Cardiac fibroblast (primary cell): ENCODE measurements at regions not wholly inside any gene's neighbourhood (a gene's known extent, or its start where the extent isn't known, plus 50 kb on each side); places are given as distances from the start of the nearest gene placed in this dataset.

Source experiments
- DNase-seq, 2 donors: peaks; one replicate each; pipeline versions ENCODE4 v3.0.0 to v3.0.0-alpha.2; 2010; ENCODE audit warnings: low read depth in 2 of 2
- H3K4me3 ChIP-seq, 2 donors: replicated peaks in 1 of 2; 1 replicate in 1 of 2; 2 replicates in 1 of 2; pipeline ENCODE4 v1.5.1; 2011; ENCODE audit warnings: low read depth in 2 of 2, low read length in 2 of 2, mild to moderate bottlenecking in 2 of 2, moderate library complexity in 1 of 2
- TF ChIP-seq, protein P1 (sequence below): IDR thresholded peaks from one replicate; pipeline ENCODE4 v1.5.1; 2011; ENCODE audit warnings: low read depth, mild to moderate bottlenecking, low read length, inconsistent platforms

GRCh38 chr10:85524001-85524666 lies 842.5 kb downstream of the GRID1 start:
- H3K4me3 ChIP-seq, result no peak overlapping the region
- peak in 1 of 2 donors; percentile 9 for DNase-seq
- TF ChIP-seq, protein P1, sequence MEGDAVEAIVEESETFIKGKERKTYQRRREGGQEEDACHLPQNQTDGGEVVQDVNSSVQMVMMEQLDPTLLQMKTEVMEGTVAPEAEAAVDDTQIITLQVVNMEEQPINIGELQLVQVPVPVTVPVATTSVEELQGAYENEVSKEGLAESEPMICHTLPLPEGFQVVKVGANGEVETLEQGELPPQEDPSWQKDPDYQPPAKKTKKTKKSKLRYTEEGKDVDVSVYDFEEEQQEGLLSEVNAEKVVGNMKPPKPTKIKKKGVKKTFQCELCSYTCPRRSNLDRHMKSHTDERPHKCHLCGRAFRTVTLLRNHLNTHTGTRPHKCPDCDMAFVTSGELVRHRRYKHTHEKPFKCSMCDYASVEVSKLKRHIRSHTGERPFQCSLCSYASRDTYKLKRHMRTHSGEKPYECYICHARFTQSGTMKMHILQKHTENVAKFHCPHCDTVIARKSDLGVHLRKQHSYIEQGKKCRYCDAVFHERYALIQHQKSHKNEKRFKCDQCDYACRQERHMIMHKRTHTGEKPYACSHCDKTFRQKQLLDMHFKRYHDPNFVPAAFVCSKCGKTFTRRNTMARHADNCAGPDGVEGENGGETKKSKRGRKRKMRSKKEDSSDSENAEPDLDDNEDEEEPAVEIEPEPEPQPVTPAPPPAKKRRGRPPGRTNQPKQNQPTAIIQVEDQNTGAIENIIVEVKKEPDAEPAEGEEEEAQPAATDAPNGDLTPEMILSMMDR, result no peak

DNA sequence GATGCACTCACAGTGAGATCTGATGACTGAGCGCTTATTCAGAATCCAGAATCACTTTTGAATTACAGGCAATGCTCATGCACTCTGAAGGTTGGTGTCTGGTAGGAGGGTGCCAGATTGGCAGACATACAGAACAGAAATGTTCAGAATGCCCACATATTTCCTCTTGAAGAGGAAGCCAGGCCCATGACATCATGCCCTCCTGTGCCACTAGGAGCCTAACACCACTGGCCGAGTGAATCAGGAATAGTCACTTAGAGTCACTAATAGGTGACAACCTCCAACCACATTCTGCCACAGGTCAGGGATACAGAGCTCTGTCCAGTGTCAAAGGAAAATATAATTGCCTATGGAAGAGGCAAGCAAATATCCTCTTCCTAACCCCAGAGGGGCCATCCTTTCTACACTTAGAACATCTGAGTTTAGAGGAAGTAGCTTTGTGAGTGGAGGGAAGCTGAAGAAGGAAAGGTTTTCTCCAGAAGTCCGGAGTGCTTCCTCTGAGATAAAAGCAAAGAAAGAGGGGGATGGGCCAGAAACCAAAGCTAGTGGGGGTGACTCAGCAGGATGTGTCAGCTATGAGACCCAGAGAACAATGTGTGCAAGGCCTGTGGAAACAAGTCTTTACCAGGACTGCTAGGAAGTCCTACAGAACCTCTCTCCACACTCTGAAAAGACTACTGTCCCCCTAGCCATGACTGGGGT lies 838.8 kb downstream of the GRID1 start:
- TF ChIP-seq, protein P1, result no peak
- H3K4me3 ChIP-seq, result no peak overlapping the region
- DNase-seq, result peak in 1 of 2 donors; percentile 18

DNA sequence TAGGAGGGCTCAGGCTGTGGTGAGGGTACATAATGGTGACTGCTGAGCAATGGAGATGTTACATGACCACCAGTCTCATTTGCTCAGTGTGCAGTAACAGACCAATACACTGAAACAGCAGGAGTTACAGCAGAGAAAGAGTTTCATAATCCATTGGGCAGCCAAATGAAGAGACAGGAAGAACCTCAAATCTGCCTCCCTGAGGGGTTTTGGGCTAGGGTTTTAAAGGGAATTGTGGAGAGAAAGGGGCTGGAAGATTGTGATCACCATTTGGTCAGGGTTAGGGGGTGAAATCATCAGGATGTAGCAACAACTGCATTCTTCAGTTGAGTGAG lies 838.3 kb downstream of the GRID1 start:
- TF ChIP-seq, protein P1, result no peak
- no peak overlapping the region for H3K4me3 ChIP-seq
- DNase-seq, result no peak

GRCh38 chr10:85531706-85532105 lies 834.9 kb downstream of the GRID1 start:
- TF ChIP-seq, protein P1, result no peak

DNA sequence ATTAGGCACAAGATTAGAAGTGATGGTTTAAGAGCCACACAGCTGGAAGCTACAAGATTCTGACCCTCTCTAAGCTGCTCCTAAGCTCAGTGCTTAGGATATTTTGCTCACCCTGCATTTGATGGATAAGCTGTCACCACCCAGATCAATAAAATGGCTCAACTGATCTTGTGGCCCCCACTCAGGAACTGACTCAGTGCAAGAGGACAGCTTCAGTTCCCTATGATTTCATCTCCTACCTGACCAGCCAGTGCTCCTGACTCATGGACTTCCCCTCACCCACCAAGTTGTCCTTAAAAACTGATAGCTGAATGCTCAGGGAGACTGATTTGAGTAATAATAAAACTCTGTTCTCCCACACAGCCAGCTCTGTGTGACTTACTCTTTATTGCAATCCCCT lies 833.8 kb downstream of the GRID1 start:
- TF ChIP-seq, protein P1, result no peak

More at GRCh38 chr10:85531706-85532105, 834.9 kb downstream of the GRID1 start:
- no peak overlapping the region for H3K4me3 ChIP-seq
- no peak for DNase-seq

GRCh38 chr10:85535926-85536325 lies 830.7 kb downstream of the GRID1 start:
- no peak for DNase-seq
- TF ChIP-seq, protein P1, result no peak
- H3K4me3 ChIP-seq, result no peak overlapping the region

More for the DNA sequence above, 833.8 kb downstream of the GRID1 start:
- no peak for DNase-seq
- no peak overlapping the region for H3K4me3 ChIP-seq
